HS-27A (cell line): ENCODE measurements at regions not wholly inside any gene's neighbourhood (a gene's known extent, or its start where the extent isn't known, plus 50 kb on each side); places are given as distances from the start of the nearest gene placed in this dataset.
"Not testable (repeated sequence)": the region's sequence is repeated elsewhere in the genome, so short reads cannot be mapped to it uniquely, and the experiment has no call there.

Experiments
- DNase-seq: peaks from one replicate; pipeline ENCODE4 v3.0.0-alpha.2; 2012; ENCODE audit warnings: low read depth, missing footprints

- no peak for DNase-seq
Measured at GRCh38 chr9:111744363-111744762, 50.4 kb downstream of the SHOC1 start.

GRCh38 chr9:111743275-111743674 is 51.5 kb downstream of the SHOC1 start:
- peak; percentile 72 for DNase-seq

GRCh38 chr9:111740739-111741138 is 54.0 kb downstream of the SHOC1 start:
- DNase-seq, result no peak

- DNase-seq, result no peak
Measured at GRCh38 chr9:111736714-111737113, 58.0 kb downstream of the SHOC1 start.

GRCh38 chr9:111735344-111735743 is 59.4 kb downstream of the SHOC1 start:
- DNase-seq, result not testable (repeated sequence)

DNA sequence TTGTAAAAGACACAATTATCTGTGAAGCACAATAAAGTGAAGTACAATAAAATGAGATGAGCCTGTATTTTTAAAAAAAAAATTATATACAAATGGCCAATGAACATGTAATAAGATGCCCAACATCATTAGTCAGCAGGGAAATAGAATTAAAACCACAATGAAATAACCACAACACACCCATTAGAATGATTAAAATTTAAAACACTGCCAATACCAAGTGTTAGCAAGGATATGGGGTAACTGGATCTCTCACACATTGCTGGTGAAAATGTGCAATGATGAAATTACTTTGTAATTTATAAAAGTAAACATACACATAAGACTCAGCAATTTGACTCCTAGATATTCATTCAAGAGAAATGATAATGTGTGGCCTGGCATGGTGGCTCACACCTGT is 62.8 kb downstream of the SHOC1 start:
- no peak for DNase-seq

- DNase-seq, result peak; percentile 65
Measured at GRCh38 chr9:111730937-111731567, 63.7 kb downstream of the SHOC1 start.

GRCh38 chr9:111728617-111729366 is 65.9 kb downstream of the SHOC1 start:
- DNase-seq, result peak; percentile 90

DNA sequence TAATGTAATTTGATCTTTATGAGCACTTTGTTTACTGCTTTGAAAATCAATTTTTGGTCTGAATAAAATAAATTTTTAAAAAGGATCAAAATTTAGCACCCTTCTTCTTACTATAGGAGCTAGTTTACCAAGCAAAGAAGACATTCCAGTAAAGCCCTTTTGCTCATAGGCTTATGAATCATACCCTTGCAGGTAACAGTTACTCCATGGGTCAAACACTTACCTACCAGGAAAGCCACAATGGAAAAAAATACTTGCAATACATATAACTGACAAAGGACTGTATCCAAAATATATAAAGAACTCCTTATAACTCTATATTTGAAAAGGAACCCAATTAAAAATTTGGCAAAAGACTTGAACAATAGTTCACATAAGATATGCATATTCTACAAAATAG is 66.6 kb downstream of the SHOC1 start:
- DNase-seq, result no peak

DNA sequence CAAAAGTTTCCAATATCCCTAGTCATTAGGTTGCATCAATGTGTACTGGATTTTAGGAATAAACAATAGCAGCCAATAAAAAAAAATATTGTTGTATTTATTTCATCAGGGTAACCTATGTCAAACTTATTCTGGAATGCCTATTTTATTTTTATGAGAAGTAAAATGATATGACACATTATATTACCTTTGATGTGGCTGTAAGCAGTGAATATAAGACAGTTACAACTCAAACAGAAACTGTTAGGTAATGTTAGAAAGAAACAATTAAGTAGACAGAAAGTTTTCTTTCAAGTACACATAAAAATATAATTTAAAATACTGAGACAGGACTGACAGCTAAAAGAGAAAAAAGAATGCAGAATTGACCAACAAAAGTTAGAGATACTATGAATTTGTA is 65.5 kb downstream of the GNG10 start:
- no peak for DNase-seq

DNA sequence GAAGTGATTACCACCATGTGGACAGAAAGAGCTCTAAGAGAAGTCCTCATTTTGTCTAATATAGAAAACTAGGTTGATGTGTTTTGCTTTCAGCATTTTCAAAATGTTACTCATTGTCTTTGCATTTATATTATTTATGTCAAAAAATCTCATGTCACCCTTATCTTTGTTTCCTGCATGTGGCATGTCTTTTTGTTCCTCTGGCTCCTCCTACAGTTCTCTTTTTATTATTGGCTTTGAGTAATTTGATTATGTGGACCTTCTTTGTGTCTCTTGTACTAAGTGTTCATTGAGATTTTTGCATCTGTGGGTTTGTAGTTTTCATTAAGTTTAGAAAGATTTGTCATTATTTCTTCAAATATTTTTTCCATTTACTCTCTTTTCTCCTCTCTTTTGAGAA is 58.8 kb downstream of the GNG10 start:
- no peak for DNase-seq
